ENCODE measurements at regions not wholly inside any gene's neighbourhood (a gene's known extent, or its start where the extent isn't known, plus 50 kb on each side); places are given as distances from the start of the nearest gene placed in this dataset.

GRCh38 chr19:30679153-30679702 lies 307.0 kb downstream of the ZNF536 start:
- H3K27ac ChIP-seq, result no peak overlapping the region
- TF ChIP-seq CTCF (conservative IDR thresholded peaks at IDR 0.05), result no peak

GRCh38 chr19:30678168-30678567 lies 306.0 kb downstream of the ZNF536 start:
- no peak for TF ChIP-seq CTCF (conservative IDR thresholded peaks at IDR 0.05)
- no peak overlapping the region for H3K27ac ChIP-seq

- no peak for TF ChIP-seq CTCF (conservative IDR thresholded peaks at IDR 0.05)
- no peak overlapping the region for H3K27ac ChIP-seq
These were observed 305.5 kb downstream of the ZNF536 start for GRCh38 chr19:30677702-30678101.

GRCh38 chr19:30676990-30677679 lies 305.0 kb downstream of the ZNF536 start:
- TF ChIP-seq CTCF (conservative IDR thresholded peaks at IDR 0.05), result no peak
- no peak overlapping the region for H3K27ac ChIP-seq

GRCh38 chr19:30675086-30675485 lies 302.9 kb downstream of the ZNF536 start:
- H3K27ac ChIP-seq, result no peak overlapping the region
- no peak for TF ChIP-seq CTCF (conservative IDR thresholded peaks at IDR 0.05)

GRCh38 chr19:30674656-30675055 lies 302.5 kb downstream of the ZNF536 start:
- no peak for TF ChIP-seq CTCF (conservative IDR thresholded peaks at IDR 0.05)
- H3K27ac ChIP-seq, result no peak overlapping the region

GRCh38 chr19:30673336-30673735 lies 301.2 kb downstream of the ZNF536 start:
- no peak overlapping the region for H3K27ac ChIP-seq
- no peak for TF ChIP-seq CTCF (conservative IDR thresholded peaks at IDR 0.05)

Data from VCaP (cell line).